Upper lobe of left lung (tissue), 4 donors: ENCODE measurements at regions not wholly inside any gene's neighbourhood (a gene's known extent, or its start where the extent isn't known, plus 50 kb on each side); places are given as distances from the start of the nearest gene placed in this dataset.

ENCODE experiments used
- CTCF ChIP-seq, 6 experiments: fragments of 450-650 bp in 4 of 6; fragments of 200-600 bp in 2 of 6; sonication (generic) in 2 of 6; IDR thresholded peaks; one replicate each; pipeline ENCODE4 v1.5.1; 2016 to 2019; ENCODE audit warnings: antibody characterized with exemption in 6 of 6
- POLR2A ChIP-seq, 4 donors: fragments of 450-650 bp; IDR thresholded peaks; one replicate each; pipeline ENCODE4 v1.5.1; 2016 to 2017; ENCODE audit warnings: antibody characterized with exemption in 4 of 4, mild to moderate bottlenecking in 2 of 4

- TF ChIP-seq CTCF (IDR thresholded peaks at IDR 0.05) (no peak), POLR2A (IDR thresholded peaks at IDR 0.05) (no peak)
These were observed 106.1 kb downstream of the AXIN2 start for GRCh38 chr17:65455154-65455971.
